T-cell (primary cell): ENCODE measurements at regions not wholly inside any gene's neighbourhood (a gene's known extent, or its start where the extent isn't known, plus 50 kb on each side); places are given as distances from the start of the nearest gene placed in this dataset.
"Not testable (repeated sequence)": the region's sequence is repeated elsewhere in the genome, so short reads cannot be mapped to it uniquely, and the experiment has no call there.

ENCODE experiments used
- ATAC-seq, 4 experiments: fragments of 200-7000 bp in 3 of 4; fragments of 150-1000 bp in 1 of 4; cut with Tn5 transposase; replicated peaks in 1 of 4; 1 replicate in 3 of 4; 2 replicates in 1 of 4; pipeline ENCODE4 v1.10.0; 2021; ENCODE audit warnings: moderate library complexity in 3 of 4, mild to moderate bottlenecking in 2 of 4, moderate number of reproducible peaks in 1 of 4
- CTCF ChIA-PET, 2 donors: fragments of 300-600 bp; sonication (Branson Sonifier 250); formaldehyde crosslinking; loops; one replicate each; lab custom pipeline; 2022; ENCODE audit warnings: antibody characterized with exemption in 2 of 2; lab: Charles Lee
- POLR2A ChIA-PET, 2 donors: fragments of 300-600 bp; sonication (Branson Sonifier 250); formaldehyde crosslinking; loops; one replicate each; lab custom pipeline; 2022; ENCODE audit warnings: antibody characterized with exemption in 2 of 2; lab: Charles Lee
- DNase-seq, 35 experiments: peaks; one replicate each; pipeline versions ENCODE4 v3.0.0 to v3.0.0-alpha.2; 2013 to 2023
- H3K27ac ChIP-seq: one replicate; pipeline ENCODE4 v1.5.1; 2013; ENCODE audit warnings: low read length
- H3K27me3 ChIP-seq, 2 experiments: replicated peaks in 1 of 2; 1 replicate in 1 of 2; 2 replicates in 1 of 2; pipeline versions ENCODE4 v1.6.1 to v1.7.0; 2013; ENCODE audit warnings: low read length in 1 of 2, mixed read lengths in 1 of 2; ENCODE audit not compliant: control insufficient read depth in 2 of 2, insufficient read depth in 2 of 2; ENCODE audit errors: extremely low read depth in 1 of 2
- H3K36me3 ChIP-seq, 2 donors: 1 replicate in 1 of 2; 2 replicates in 1 of 2; pipeline versions ENCODE4 v1.6.1 to v1.7.0; 2013; ENCODE audit warnings: low read length in 1 of 2; ENCODE audit not compliant: control insufficient read depth in 2 of 2, insufficient read depth in 1 of 2; ENCODE audit errors: extremely low read depth in 1 of 2
- H3K4me1 ChIP-seq, 2 experiments: 1 replicate in 1 of 2; 2 replicates in 1 of 2; pipeline versions ENCODE4 v1.6.1 to v1.7.0; 2013; ENCODE audit warnings: low read length in 2 of 2, mixed read lengths in 1 of 2; ENCODE audit not compliant: insufficient read depth in 2 of 2, control insufficient read depth in 1 of 2; ENCODE audit errors: extremely low read depth in 1 of 2
- H3K4me3 ChIP-seq, 2 donors: 1 replicate in 1 of 2; 2 replicates in 1 of 2; pipeline versions ENCODE4 v1.5.1 to v1.7.0; 2013; ENCODE audit warnings: mild to moderate bottlenecking in 2 of 2, low read length in 1 of 2, moderate library complexity in 1 of 2; ENCODE audit not compliant: control insufficient read depth in 1 of 2; ENCODE audit errors: extremely low read depth in 1 of 2
- H3K9me3 ChIP-seq: 2 replicates; pipeline ENCODE4 v1.7.0; 2013
- H3K27ac Mint-ChIP-seq, 2 donors: one replicate each; pipeline ENCODE4 v1.8.0; 2020 to 2021; ENCODE audit warnings: mild to moderate bottlenecking in 2 of 2, mixed read lengths in 2 of 2
- H3K27me3 Mint-ChIP-seq, 2 donors: one replicate each; pipeline ENCODE4 v1.8.0; 2021 to 2022; ENCODE audit warnings: mixed read lengths in 2 of 2
- H3K36me3 Mint-ChIP-seq: one replicate; pipeline ENCODE4 v1.8.0; 2021; ENCODE audit warnings: mixed read lengths
- H3K4me1 Mint-ChIP-seq, 3 donors: one replicate each; pipeline ENCODE4 v1.8.0; 2020 to 2022; ENCODE audit warnings: mixed read lengths in 3 of 3, mild to moderate bottlenecking in 1 of 3
- H3K4me3 Mint-ChIP-seq, 3 donors: one replicate each; pipeline ENCODE4 v1.8.0; 2020 to 2022; ENCODE audit warnings: mild to moderate bottlenecking in 3 of 3, mixed read lengths in 3 of 3, moderate library complexity in 3 of 3
- H3K9me3 Mint-ChIP-seq, 3 donors: one replicate each; pipeline ENCODE4 v1.8.0; 2020 to 2022; ENCODE audit warnings: mixed read lengths in 3 of 3
- WGBS: methylation state at CpG from one replicate; pipeline ENCODE4 v1.1.5; 2013; ENCODE audit warnings: missing lambda C conversion rate; ENCODE audit not compliant: insufficient coverage; 5-methylcytosine and 5-hydroxymethylcytosine counted together

DNA sequence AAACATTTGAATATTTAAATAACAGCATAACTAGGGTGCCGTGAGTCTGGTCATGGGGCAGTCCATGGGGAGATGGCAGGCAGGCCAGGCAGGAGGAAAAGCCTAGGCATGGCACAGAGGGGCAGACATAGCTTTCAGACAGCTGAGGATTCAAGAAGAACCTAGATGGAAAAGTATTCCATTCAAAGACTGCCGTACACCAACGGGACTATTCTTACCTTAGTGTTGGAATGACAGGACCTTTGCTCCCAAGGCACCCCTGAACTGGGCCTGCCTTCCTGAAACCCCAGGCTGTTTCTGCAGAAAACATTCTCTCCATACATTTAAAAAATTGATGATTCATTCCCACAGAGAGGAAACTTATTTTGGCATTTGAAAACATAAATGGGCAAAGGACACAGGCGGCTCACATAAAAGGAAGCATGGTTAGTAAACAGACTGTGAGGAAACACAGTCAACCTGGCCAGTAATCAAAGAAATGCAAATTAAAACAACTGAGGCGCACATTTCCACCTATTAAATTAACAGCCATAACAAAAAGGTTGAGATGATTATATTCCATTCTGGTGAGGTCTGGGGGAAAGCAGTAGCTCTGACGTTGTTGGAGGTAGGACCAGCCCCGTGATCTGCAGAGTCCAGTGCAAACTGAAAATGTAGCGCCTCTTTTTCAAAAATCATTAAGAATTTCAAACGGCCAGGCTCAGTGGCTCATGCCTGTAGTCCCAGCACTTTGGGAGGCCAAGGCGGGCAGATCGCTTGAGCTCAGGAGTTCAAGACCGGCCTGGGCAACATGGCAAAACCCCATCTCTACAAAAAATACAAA lies 71.3 kb upstream of the SMAD3 start:
- Histone ChIP-seq H3K9me3 (no peaks in the 10 kb centered on the region), H3K27me3 (no peaks in the 10 kb centered on the region), H3K36me3 (no peaks in the 10 kb centered on the region), H3K27ac (no peak overlapping the region), H3K4me3 (no peak overlapping the region), H3K4me1 (no peaks in the 10 kb centered on the region)
- CTCF ChIA-PET: no interaction called here
- peaks cover 3% of the 10 kb centered on the region in 2 donors for H3K27me3 Mint-ChIP-seq
- ATAC-seq (no peak), DNase-seq (no peak)
- H3K27ac Mint-ChIP-seq: no peak overlapping the region
- 90% methylated on average over 5 of the region's 12 CpGs for WGBS
- no peak overlapping the region for H3K4me3 Mint-ChIP-seq
- peaks cover 0 to 12% (median 0%) of the 10 kb centered on the region in 3 donors for H3K9me3 Mint-ChIP-seq
- no peaks in the 10 kb centered on the region for H3K4me1 Mint-ChIP-seq
- H3K36me3 Mint-ChIP-seq: no peaks in the 10 kb centered on the region
- POLR2A ChIA-PET: no interaction called here

DNA sequence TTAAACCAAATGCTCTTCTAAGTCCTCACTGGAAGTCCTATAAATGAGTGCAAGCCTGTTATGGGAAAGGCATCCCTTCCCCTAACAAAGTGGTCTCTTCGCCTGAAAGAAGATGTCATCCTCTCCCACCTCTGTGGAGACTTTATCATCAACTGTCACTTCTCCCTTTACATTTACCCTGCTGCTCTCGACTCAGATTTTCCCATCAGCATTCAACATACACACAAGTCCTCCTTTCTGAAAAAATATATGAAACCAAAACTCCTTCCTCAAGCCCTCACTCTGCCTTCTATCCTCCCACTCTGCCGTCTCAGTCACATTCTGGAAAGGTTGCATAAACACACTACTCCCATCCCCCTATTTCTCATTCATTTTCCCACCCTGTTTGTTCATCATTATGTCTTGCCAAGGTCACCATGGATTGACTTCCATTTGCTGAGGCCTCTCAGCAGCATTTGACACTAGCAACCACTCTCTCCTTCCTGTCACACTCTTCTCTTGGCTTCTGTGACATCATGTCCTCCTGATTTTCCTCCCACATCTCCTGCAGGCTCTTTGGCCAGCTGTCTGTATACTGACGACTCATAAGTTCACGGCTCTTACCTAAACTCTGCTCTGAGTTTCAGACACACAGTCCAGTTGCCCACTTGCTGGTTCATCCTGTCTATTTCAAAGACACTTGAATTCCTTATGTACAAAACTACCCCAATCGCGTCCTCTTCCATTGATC lies 70.3 kb upstream of the SMAD3 start:
- POLR2A ChIA-PET: no interaction called here
- no peaks in the 10 kb centered on the region for H3K4me1 ChIP-seq
- H3K27ac Mint-ChIP-seq: no peak overlapping the region
- H3K27me3 Mint-ChIP-seq: peaks cover 3% of the 10 kb centered on the region in 2 donors
- H3K9me3 ChIP-seq: no peaks in the 10 kb centered on the region
- ATAC-seq: no peak
- no peak overlapping the region for H3K27ac ChIP-seq
- no peaks in the 10 kb centered on the region for H3K27me3 ChIP-seq
- DNase-seq: no peak
- no peak overlapping the region for H3K4me3 ChIP-seq
- H3K9me3 Mint-ChIP-seq: peaks cover 0 to 9% (median 0%) of the 10 kb centered on the region in 3 donors
- no peaks in the 10 kb centered on the region for H3K36me3 Mint-ChIP-seq
- CTCF ChIA-PET: no interaction called here
- H3K4me3 Mint-ChIP-seq: no peak overlapping the region
- no peaks in the 10 kb centered on the region for H3K36me3 ChIP-seq
- WGBS: 68% methylated on average over 7 of the region's 7 CpGs
- no peaks in the 10 kb centered on the region for H3K4me1 Mint-ChIP-seq

DNA sequence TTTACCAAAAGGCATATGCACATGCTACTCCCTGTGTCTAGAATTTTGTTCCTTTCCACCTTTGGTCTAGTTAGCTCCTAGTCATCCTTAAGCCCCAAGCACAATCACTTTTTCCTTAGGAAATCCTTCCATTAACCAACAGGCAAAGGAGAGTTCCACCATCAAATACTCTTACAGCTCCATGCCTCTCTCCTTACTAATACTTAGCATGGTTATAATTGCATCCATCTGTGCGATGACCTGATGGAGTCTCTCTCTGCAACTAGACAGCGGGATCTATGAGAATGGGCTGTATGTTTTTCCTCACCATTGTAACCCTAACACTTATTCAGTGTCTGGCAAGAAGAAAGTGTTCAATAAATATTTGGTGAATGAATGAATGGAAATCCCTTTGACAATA lies 69.3 kb upstream of the SMAD3 start:
- Histone ChIP-seq H3K36me3 (no peaks in the 10 kb centered on the region), H3K9me3 (no peaks in the 10 kb centered on the region), H3K27ac (no peak overlapping the region), H3K4me3 (no peak overlapping the region), H3K4me1 (no peaks in the 10 kb centered on the region), H3K27me3 (no peaks in the 10 kb centered on the region)
- ATAC-seq (no peak), DNase-seq (no peak)
- no CpG with 5 or more reads among the region's 2 CpGs for WGBS
- Mint-ChIP-seq H3K4me3 (no peak overlapping the region), H3K36me3 (no peaks in the 10 kb centered on the region), H3K27me3 (peaks cover 3% of the 10 kb centered on the region in 2 donors), H3K9me3 (peaks cover 0 to 9% (median 0%) of the 10 kb centered on the region in 3 donors), H3K4me1 (no peaks in the 10 kb centered on the region), H3K27ac (no peak overlapping the region)
- ChIA-PET POLR2A (no interaction called here), CTCF (no interaction called here)

DNA sequence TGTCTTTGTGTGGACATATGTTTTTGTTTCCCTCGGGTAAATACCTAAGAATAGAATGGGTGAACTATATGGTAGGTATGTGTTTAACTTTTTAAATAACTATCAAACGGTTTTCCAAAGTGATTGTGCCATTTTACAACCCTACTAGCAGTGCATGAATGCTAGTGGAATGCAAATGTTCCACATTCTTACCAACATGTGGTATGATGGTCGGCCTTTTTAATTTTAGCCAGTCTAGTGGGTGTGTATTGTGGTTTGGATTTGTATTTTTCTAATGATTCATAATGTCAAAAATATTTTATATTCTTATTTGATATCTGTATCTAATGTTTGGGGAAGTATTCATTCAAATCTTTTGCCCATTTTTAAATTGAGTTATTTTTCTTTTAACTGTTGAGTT lies 68.2 kb upstream of the SMAD3 start:
- Mint-ChIP-seq H3K27ac (no peak overlapping the region), H3K4me1 (no peaks in the 10 kb centered on the region), H3K4me3 (no peak overlapping the region), H3K27me3 (peaks cover 0 to 3% of the 10 kb centered on the region in 2 donors), H3K9me3 (peaks cover 0 to 9% (median 0%) of the 10 kb centered on the region in 3 donors), H3K36me3 (no peaks in the 10 kb centered on the region)
- no peak overlapping the region for H3K27ac ChIP-seq
- ATAC-seq (no peak), DNase-seq (no peak)
- no CpG with 5 or more reads among the region's 3 CpGs for WGBS
- no peaks in the 10 kb centered on the region for H3K36me3 ChIP-seq
- H3K4me1 ChIP-seq: no peaks in the 10 kb centered on the region
- CTCF ChIA-PET: no interaction called here
- POLR2A ChIA-PET: no interaction called here
- H3K27me3 ChIP-seq: no peaks in the 10 kb centered on the region
- H3K9me3 ChIP-seq: no peaks in the 10 kb centered on the region
- H3K4me3 ChIP-seq: no peak overlapping the region

DNA sequence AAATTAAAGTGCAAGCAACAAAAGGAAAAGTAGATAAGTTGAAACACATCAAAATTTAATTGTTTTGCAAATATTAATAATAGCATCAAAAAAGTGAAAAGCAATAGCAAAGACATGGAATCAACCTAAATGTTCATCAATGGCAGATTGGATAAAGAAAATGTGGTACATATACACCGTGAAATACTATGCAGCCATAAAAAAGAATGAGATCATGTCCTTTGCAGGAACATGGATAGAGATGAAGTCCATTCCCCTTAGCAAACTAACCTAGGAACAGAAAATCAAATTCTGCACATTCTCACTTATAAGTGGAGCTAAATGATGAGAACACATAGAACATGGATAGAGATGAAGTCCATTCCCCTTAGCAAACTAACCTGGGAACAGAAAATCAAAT lies 67.2 kb upstream of the SMAD3 start:
- H3K27ac ChIP-seq, H3K36me3 Mint-ChIP-seq, DNase-seq, H3K4me1 ChIP-seq, H3K36me3 ChIP-seq, H3K4me1 Mint-ChIP-seq, H3K9me3 Mint-ChIP-seq, H3K4me3 Mint-ChIP-seq, POLR2A ChIA-PET, H3K27ac Mint-ChIP-seq, CTCF ChIA-PET, H3K4me3 ChIP-seq, H3K27me3 ChIP-seq, H3K27me3 Mint-ChIP-seq, H3K9me3 ChIP-seq, ATAC-seq: not testable (repeated sequence)
- no CpG with 5 or more reads among the region's 1 CpG for WGBS

DNA sequence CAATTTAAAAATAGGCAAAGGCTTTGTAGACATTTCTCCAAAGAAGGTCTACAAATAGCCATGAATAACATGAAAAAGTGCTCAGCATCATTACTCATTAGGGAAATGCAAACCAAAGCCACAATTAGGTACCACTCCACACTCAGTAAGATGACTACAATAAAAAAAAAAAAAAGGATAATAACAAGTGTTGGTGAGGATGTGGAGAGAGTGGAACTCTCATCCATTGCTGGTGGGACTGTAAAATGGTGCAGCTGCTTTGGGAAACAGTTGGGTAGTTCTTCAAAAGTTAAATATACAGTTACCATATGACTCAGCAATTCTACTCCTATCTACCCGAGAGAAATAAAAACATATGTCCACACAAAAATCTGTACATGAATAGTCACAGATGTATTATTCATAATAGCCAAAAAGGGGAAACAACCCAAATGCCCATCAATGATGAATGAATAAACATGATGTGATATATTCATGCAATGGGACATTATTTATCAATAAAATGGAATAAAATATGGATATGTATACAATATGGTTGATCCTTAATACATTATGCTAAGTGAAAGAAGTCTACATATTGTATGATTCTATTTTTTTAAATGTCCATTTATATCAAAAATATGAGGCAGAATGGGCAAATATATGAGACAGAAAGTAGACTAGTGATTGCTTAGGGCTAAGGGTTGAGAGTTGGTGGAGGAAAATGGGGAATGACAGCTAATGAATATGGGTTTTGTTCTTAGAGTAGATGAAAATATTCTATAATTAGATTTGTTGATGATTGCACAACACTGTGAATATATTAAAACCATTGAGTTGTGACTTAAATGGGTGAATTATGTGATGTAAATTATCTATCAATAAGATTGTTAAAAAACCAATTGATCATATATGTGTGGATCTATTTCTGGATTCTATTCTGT lies 66.1 kb upstream of the SMAD3 start:
- Histone ChIP-seq H3K9me3 (no peaks in the 10 kb centered on the region), H3K36me3 (no peaks in the 10 kb centered on the region), H3K4me3 (no peak overlapping the region), H3K27me3 (no peaks in the 10 kb centered on the region), H3K27ac (no peak overlapping the region), H3K4me1 (no peaks in the 10 kb centered on the region)
- no peak overlapping the region for H3K4me3 Mint-ChIP-seq
- POLR2A ChIA-PET: no interaction called here
- DNase-seq: no peak
- CTCF ChIA-PET: no interaction called here
- H3K27me3 Mint-ChIP-seq: no peaks in the 10 kb centered on the region
- H3K9me3 Mint-ChIP-seq: peaks cover 0 to 9% (median 0%) of the 10 kb centered on the region in 3 donors
- H3K36me3 Mint-ChIP-seq: no peaks in the 10 kb centered on the region
- no peak for ATAC-seq
- H3K27ac Mint-ChIP-seq: no peak overlapping the region
- H3K4me1 Mint-ChIP-seq: no peaks in the 10 kb centered on the region
- no CpG with 5 or more reads among the region's 1 CpG for WGBS
